Hematopoietic multipotent progenitor cell treated with erythropoietin and hydrocortisone succinate and interleukin-3 and kit ligand, for 4 days (in vitro differentiated cells): ENCODE measurements at regions not wholly inside any gene's neighbourhood (a gene's known extent, or its start where the extent isn't known, plus 50 kb on each side); places are given as distances from the start of the nearest gene placed in this dataset.

Source experiments
- DNase-seq: peaks from one replicate; pipeline ENCODE4 v3.0.0-alpha.2; 2015

DNA sequence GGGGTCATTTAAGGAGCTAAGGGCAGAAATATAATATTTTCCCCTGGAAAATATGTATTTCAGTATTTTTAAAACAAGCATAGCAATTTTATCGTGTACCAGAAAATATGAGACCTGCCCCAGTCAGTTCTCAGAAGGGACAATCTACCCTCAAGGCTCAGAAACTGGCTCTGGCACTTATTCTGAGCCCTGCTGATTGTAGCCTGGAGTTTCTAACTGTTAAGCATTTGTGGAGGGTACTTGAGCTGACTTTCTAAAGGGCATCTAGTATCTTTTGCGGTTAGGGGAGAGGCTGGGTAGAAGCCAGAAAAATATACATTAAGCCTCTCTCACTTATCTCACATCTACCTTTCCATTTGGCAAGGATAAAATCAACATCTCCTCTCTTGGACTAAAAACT, 71.3 kb upstream of the FSHB start:
- no peak for DNase-seq

DNA sequence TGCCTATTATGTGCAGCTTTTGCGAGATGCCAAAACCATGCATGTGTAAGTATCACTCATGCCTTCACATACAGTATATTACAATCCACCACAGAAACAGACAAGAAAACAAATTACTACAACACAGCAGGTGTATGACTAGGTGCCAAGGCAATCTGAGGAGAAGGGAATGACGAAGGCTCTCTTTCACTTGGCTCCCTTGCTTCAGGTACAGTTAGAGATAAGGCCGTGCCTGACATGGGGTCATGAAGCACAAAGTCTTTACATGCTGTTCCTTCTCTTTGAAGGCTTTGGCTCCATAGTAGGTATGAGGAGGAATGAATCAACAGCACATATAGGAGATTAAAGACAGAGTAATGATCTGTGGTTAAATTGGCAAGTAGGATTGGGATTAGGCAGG, 65.2 kb upstream of the FSHB start:
- DNase-seq, result no peak

DNA sequence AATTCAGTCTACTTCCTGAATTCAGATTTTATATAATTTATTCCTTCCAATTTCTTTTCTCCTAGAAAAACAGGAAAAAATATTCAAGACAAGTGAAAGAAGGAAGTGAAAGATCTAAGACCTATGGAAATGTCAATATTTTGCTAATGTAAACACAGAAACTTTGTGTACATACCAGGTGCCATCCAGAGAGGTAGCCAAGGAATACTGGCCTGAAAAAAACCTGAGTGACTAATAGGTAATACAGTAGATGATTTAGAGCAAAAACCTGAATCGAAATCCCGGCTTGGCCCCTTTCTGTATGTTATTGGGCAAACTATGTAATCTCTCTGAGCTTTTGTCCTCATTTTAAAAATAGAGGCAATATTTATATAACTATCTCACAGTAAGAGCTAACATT, 59.2 kb upstream of the FSHB start:
- no peak for DNase-seq

DNA sequence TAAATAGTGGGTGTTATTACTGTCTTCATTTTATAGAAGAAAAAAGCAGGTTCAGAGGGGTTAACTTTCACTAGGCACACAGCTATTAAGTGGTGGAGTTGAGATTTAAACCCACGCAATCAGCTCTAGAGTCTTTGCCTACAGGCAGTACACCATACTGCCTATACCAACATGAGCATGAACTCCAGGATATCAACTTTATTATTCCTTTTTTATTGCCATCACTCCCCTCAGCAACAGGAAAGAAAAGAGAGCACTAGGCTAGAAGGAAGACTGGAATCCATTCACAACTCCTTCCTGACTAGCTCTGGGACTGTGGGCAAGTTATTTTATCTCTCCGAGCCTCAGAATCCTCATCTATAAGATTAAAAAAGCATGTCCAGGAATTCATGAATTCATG, 58.7 kb upstream of the FSHB start:
- DNase-seq, result no peak

DNA sequence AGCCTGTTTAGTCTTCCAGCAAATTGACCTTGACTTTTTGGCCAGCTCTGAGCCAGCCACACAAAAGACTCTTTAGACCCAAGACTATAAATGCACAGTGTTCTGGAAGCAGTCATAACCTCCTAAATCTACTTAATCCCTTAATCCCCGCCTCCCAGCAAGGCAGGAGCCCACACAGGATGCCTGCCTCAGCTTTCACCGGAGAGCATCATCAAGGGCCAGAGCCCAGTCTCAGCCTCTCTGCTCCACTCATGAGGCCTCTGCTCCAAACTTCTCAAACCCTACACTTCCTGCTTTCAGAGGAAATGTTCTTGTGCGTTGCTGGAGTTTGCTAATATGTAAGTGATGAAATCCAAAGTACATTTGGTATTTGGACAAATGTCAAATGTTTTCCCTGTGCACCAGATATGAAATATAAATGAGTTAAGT, 57.9 kb upstream of the FSHB start:
- no peak for DNase-seq

DNA sequence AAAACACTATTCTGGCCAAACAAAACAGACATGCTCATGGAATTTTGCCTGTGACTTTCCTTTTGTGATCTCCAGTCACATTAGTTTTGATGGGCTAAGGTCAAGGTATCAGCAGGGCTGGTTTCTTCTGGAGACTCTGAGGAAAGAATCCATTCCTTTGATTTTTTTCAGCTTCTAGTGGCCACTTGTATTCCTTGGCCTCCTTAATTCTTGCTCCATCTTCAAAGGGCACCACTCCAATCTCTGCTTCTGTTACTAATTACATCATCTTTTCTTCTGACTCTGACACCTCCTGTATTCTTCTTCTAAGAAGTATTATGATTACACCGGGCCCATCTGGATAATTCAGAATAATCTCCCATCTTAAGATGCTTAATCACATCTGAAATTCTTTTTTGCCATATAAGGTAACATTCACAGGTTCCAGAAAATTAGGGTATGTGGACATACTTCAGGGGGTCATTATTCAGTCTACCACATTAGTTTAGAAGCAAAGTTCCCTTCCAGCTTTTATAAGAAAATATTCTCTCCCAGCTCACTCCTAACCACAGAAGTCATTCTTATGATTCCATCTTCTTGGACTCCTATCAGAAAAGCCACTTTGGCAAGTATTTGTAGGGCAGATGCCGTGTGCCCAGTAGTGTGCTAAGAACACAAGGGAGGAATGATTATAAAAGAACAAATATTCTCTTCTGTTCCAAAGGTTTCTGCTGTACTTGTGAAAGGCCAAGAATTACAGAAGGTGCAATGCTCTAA, 56.4 kb upstream of the FSHB start:
- DNase-seq, result no peak
